Dermis blood vessel endothelial cell (primary cell): ENCODE measurements at regions not wholly inside any gene's neighbourhood (a gene's known extent, or its start where the extent isn't known, plus 50 kb on each side); places are given as distances from the start of the nearest gene placed in this dataset.
"Not testable (repeated sequence)": the region's sequence is repeated elsewhere in the genome, so short reads cannot be mapped to it uniquely, and the experiment has no call there.

Source experiments
- DNase-seq: peaks from one replicate; pipeline ENCODE4 v3.0.0; 2010

DNA sequence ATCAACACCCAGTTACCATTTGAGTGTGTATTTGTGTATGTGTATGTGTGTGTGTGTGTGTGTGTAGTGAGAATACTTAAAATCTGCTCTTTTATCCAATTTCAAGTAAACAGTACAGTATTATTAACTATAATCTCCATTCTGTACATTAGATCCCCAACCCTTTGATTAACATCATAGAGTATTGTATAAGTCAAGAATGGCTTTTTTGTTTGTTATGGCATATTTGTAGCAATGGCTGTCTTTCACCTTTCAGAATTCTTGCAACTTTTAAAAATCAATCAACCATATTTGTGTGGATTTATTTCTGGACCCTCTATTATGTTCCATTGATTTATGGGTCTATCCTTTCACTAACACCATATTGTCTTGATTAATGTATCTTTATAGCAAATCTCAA lies 779.3 kb upstream of the MIR17HG start:
- DNase-seq: no peak

DNA sequence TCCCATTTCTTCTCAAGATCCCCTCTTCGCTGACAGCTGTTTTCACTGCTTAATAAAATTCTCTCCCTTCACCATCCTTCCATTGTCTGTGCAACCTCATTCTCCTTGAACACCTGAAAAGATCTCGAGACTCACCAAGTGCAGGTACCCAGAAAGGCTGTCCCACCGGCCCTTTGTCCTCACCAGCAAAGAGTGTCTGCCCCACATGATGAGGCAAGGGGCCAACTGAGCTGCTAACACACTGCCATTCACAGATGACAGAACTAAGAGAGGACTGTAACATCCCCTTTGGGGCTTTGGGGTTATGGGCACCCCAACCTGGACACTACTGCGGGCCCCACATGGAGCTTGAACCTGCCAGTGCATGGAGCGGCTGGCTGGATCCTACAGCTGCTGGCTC lies 771.4 kb upstream of the MIR17HG start:
- no peak for DNase-seq

DNA sequence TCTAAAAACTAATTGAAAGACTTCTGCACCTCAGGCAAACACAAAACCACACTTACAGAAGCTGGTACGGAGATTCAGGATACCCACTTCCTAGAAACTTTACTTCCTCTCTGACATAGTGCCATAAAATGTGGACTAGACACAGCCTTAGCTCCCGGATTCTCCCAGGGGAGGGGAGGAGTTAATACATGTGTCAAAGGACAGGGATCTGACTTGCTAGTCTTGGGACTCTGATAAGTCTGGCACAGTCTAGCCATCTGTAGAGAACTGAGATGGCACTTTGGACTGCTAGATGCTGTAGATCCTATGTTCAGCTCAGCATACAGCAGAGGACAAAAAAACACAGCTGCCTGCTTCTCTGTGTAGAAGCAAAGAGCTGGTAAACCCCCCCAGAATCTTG lies 769.8 kb upstream of the MIR17HG start:
- no peak for DNase-seq

DNA sequence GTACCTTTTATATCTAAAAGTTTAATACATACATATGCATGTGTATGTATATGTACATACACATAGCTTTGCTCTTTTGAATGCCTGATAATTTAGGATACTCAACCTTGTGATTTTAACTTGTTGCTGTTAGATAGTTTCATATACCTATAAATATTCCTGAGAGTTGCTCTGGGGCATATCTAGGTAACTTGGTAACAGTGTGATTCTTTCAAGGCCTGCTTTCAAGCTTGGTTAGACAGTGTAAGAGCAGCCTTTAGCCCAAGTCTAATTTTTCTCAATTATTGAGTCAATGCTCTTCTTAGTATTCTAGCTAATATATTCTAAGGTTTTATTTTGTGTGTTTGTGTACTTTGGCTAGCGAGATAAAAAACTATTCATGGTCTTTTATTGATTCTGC lies 762.1 kb upstream of the MIR17HG start:
- no peak for DNase-seq

DNA sequence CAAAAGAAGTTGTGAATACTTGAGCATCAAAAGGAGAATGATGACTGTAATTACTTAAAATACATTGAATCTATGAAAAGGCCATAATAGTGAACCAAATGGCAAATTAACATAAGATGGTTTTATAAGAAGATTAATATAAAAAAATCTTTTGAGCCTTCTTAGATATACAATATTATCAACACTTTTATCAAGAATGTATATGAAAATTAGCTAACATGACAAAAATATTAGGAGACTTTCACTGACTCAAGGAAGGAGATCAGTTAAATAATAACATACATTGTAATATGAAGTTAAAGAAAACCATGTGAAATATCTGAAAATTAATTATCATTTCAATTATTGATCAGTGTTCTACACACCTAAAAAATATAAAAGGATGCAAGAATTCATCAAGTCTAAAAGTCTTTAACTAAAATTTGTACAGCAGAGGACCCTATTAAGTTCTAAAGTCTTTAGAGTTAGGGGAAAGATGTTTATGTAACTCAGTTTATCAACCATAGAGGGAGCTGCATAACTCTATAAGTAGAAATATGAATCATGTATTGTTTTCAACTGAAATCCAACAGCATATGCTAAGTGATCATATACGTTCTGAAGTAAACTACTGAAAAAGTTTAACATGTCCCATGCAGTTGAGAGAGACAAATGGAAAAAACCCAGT lies 756.1 kb upstream of the MIR17HG start:
- no peak for DNase-seq

DNA sequence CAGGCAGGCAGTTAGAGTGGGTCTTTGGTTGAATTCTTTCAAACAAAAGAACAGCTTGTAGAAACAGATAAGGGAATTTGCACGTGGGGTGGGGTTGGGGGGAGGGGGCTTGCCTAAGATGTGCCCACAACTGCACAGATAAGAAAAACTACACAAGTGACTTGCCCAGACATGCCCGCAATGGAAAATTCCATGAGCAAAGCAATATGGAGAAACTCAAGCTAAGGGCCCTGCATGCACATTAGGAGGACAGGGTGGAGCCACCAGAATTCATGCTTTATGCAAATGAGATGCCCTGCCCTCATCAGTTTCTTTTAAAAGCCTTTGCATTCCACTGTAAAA lies 755.6 kb upstream of the MIR17HG start:
- no peak for DNase-seq

DNA sequence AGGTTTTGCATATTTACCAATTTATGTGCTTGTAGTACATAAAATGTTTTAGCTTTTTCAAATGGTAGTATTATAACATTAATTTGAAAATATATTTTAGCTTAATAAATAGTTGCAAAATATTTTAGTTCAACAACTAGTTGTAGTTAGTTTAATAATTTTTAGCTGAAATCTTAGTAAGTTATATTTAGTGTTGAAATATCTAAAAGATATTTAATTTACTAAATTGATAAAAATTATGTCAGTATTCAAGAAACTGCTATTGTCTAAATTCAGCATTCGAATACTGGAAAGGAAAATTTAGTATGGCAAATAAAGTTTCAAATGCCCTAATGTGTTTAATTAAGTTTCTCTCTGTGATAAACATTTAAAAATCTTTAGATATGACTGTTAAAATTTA lies 754.5 kb upstream of the MIR17HG start:
- no peak for DNase-seq

DNA sequence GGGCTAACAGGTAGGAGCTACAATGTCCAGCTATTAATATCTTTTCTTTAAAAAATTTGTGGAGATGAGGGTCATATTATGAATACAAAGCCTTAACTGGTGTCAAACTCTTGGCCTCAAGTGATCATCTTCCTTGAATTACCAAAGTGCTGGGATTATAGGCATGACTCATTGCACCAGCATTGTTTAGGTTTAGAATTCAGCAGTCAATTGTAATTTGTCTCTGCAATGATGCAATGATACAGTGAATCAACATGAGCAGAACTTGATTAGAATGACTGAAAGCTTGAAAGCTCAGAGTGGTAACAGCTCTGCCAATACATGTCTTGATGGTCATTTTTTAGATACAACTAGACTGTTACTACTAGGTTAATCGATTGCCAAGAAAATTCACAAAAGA lies 752.8 kb upstream of the MIR17HG start:
- no peak for DNase-seq

DNA sequence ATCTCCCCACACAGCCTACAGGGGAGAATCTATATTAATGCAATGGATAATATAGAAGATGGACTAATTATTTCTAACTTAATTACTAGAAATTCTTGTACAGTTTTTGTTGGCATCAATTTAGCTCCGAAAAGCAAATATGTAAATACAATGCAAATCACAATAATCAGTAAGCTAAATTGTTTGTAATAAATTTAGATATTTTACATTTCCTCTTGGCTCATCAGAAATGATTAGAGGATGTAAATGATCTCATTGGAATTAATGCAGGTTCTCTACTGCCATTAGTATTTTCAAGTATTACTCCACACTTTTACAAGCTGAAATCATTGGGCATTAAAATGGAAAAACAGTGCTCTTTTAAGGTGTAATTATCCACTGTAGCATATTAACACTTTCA lies 741.8 kb upstream of the MIR17HG start:
- DNase-seq: no peak

DNA sequence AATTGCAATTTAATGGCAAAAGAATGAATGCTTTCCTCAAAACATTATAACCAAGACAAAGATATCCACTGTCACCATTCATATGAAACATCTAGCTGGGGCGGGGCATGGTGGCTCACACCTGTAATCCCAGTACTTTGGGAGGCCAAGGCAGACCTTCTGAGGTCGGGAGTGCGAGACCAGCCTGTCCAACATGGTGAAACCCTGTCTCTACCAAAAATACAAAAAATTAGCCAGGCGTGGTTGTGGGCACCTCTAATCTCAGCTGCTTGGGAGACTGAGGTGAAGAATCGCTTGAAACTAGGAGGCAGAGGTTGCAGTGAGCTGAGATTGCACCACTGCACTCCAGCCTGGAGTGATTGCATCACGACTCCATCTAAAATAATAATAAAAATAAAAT lies 740.6 kb upstream of the MIR17HG start:
- DNase-seq: not testable (repeated sequence)

DNA sequence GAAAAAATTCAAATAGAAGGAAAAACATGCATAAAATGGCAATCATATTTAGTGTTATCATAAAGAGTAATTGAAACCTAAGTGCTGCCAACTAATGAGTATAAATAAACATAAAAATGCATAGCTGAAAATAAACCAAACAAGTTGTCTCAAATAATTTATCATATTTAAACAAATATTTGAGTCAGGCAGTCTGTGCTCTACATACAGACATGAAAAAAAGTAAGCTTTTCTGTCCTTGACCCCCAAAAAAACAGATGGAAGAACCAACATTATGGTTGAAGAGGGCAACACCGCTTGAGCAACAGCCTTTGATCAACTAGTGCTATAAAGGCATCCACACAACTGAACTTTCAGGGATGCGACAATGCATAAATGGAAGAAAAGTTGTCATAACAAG lies 735.1 kb upstream of the MIR17HG start:
- DNase-seq: no peak

DNA sequence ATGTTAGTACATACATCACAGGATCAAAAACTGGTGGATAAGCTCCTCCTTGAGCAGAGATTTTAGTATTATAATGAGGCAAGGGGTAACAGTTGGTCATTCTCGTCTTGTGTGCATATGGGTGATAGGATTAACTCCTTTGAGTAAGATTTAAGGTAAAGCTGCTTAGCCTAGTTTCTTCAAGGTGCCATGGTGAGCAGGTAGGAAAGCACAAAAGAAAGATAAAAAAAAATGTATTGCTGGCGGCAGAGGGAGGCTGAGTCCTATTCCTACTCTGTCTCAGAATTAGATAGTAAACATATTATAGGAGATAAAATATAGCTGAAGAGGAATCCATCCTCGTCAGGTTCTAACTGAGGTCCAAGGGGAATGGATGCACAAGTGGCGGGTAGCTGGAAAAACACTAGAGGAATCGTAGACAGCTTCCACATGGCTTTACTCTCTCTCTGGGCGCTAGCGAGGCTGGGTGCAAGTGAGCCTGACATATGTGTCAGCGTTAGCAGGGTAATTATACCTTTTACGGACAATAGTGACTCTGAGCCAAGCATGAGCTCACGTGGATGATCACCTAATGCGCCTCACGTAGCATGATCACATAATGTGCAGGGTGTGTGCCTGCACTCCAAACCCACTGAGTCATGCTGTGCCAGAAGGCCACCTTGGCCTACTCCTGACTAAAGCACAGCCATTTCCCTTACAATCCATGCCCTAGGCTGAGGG lies 734.3 kb upstream of the MIR17HG start:
- DNase-seq: no peak

DNA sequence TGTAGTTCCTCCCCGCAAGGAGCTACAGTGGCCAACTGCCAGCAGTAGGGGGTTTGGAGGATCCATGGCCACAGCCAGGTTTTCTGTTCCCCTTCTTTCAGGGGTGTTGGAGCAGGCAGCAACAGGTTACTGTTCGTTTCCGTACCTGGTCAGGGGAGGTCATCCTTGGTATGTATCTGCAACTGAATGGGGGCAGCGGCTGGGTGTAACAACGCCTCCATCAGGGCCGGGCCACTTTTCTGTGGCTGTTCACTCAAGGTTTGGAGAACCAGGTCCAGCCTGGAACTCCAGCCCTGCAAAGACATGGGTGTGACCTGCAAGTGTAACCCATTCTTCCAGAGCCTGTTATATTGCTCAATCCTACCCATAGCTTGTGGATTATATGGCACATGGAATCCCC lies 732.3 kb upstream of the MIR17HG start:
- no peak for DNase-seq

DNA sequence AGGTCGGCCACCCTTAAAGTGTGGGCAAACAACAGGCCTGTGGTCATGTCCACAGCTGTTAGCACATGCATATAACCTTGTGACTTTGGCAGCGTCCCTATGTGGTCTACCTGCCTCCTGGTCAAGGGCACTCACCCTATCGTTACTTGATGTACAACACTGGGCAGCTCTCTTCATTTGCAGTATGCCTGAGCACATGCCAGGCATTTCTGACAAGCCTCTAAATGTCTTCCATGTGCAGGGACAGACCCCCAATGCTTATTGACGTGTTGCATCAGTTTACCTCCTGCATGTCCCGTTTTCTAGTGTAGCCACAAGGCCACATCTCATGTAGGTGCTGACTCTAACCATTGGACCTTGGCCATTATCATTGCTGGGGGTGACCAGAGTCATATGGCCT lies 731.7 kb upstream of the MIR17HG start:
- no peak for DNase-seq

DNA sequence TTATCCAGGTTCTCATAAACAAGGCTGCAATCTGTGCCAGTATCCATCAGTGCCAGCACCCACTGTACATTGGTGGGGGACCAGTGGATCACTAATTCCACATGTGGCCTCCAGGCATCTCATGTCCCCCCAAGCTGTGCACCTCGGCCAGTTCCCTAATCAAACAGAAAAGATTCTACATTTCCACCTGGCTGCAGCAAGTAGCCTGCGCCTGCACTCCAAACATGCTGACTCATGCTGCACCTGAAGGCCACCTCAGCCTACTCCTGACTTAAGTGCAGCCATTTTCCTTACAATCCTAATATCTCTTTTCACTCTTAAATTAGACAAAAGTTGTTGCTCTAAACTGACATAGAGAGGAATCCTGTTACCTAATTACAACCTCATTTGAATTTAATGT lies 729.4 kb upstream of the MIR17HG start:
- DNase-seq: no peak

DNA sequence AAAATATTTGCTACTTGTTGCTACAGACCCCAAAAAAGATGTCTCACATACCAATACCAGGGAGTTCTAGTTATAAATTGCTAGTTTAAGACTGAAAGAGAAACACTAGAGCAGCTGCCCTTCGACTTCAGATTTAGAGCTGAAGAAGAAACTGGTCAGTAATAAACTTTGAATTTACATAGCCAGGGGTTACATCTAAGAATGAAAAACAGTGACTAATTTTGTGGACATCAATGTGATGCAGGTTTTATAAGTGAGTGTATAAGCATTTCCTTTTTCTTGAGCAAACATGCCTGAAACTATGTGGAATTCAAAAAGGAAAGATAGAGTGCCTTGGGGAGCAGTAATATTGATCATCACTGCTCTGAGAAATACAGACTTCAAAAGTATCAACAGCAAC lies 724.9 kb upstream of the MIR17HG start:
- no peak for DNase-seq

DNA sequence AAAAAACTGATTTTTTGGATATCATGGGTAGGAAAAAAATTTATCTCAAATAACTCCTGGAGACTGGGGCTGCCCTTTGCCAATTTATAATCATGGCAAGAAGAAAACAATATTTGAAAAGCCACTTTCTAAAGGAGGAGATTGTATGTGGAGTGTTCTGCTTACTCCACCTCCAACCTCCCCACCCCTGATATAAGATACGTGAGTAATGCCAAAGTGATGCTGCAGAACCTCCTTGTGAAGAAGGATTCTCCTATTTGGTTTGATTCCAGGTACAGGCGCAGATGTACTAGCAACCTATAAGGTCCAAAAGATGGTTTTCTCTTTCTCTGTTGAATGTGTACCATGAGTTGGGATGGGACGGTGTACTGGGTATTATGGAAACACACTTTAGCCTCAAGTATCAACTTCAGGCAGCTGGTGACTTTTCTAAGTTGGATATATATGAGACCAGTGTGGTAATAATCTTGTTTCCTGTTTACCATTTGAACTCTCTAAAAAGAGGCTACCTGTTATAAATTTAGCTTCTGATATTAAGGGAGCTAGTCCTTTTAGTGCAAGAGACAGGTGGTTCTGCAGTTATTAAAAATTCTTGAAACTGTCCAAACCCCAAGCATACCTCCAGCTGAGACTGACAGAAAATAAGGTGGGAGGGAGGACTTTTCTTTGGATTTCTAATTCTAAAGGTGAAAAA lies 724.0 kb upstream of the MIR17HG start:
- no peak for DNase-seq

DNA sequence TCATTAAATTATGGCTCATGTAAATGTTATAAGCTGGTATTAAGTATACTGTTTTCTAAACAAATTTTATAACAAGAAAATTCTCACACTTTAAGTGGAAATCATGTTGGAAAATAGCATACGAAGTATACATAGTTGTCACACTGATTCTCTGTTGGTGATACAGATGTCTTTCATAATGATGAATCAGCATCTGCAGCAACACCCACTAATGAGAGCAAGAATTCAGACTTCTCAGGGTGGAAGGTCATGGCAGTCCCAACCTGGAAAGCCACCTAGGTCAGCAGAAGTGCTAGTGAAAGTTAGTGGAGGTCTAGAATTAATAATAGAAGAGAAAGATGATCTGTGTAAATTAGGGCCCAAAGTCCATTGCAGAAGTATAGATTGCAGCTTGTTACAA lies 719.7 kb upstream of the MIR17HG start:
- DNase-seq: no peak

DNA sequence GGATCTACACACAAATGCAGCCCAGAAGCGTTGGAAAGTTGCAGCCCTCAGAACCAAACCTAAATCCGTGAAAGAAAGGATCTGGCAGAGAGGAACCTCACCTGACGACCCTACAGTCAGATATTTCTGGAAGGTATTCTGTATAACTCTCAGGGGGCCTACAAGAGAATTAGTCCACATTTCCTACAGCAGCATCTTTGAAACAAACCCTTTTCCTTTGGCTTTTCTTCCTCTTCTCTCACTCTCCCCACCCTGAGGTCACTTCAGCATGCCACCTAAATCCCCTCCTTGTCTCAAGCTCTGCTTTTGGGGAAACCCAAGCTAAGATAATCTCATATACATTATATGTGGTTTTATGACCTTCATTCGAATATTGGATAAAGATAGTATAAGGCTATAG lies 719.0 kb upstream of the MIR17HG start:
- DNase-seq: no peak

DNA sequence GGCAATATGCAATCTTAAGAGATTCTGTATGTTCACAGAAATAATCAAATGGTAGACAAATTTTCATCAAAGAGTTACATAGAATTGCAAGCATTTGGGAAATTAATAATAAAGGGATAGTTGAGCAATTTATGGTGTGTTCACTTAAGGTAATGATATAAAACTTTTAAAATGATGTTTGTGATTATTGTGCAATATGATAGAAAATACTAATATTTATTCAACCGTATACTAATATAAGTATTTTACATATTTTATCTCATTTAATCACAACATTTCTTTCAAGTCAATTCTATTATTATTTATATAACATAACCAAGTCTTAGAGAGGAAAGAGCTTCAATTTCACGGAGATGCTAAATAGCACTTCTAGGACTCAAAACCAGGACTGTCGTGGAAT lies 716.8 kb upstream of the MIR17HG start:
- DNase-seq: no peak

DNA sequence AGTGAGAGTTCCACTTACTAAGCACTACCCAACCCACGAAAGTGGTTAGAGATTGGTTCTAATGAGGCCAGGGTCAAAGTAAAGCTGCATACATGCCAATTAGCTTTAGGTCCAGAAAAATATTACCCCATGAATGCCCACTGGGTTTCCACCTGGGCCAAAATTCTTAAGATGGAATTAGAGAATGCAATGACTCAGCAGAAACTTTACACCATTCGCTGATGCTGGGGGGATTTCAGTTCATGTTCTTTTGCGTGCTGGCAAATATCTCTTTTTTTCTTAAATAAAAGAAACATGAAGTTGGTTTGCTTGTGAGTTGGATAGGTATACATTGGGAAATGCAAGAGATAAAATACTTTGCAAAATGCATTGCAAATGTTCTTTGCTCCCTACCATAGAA lies 715.3 kb upstream of the MIR17HG start:
- no peak for DNase-seq

DNA sequence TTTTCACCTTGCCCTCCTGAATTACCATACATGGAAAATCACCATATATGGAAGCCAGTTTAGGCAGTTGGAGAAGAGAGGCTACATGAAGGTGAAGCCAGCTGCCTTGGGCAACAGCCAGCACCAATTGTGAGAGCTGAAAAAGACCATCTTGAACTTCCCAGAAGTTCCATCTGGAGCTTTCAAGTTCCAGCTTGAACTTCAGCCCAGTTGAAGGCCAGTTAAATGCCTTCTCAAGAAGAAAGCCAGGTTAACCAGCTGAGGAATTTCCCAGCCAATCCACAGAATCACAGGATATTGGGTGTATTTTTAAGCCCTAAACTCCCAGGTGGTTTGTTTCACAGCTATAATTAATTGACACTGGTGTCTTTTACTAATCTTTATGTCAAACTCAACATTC lies 713.6 kb upstream of the MIR17HG start:
- no peak for DNase-seq

DNA sequence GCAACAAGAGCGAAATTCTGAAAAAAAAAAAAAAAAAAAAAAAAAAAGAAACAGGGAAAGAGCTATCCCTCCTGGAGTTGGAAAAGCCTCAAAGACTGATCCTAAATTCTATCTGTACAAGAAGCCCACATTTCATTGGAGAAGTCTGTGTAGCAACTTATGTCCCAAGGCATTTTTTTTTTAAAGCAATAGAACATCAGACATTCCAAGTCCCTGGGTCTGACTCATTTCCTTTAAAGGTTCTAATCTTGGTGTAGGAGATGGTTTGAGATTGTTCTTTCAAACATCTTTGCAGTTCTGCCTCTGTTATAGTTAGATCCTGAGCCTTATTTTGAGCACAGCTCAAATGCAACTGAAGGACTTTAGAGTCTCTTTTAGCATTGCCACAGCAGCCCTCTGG lies 706.5 kb upstream of the MIR17HG start:
- DNase-seq: no peak

DNA sequence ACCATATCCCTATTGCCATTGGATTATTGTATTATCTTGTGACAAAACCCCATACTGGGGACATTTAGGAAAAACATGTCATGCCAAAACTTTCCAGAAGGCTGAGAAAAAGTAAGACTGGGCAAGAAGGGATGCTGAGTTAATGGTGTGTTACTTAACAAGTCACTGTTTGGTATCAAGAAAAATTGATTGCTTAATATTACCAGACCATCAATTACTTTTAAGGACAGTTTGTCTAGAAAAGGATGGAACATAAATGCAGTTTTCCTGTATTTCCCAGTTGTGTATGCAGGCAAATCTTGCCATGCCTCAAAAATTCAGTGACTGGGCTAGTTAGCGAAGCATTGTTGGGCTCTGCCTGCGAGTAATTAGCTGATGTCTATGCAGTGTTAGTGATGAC lies 705.6 kb upstream of the MIR17HG start:
- DNase-seq: no peak
